Skin of body (tissue), 1 donor: ENCODE measurements at regions not wholly inside any gene's neighbourhood (a gene's known extent, or its start where the extent isn't known, plus 50 kb on each side); places are given as distances from the start of the nearest gene placed in this dataset.
A peak's percentile ranks its signal among the peaks of the same experiment; 100 is the strongest.

Experiments used
- DNase-seq: peaks from one replicate; lab custom pipeline; 2025; lab: John Stamatoyannopoulos, UW

DNA sequence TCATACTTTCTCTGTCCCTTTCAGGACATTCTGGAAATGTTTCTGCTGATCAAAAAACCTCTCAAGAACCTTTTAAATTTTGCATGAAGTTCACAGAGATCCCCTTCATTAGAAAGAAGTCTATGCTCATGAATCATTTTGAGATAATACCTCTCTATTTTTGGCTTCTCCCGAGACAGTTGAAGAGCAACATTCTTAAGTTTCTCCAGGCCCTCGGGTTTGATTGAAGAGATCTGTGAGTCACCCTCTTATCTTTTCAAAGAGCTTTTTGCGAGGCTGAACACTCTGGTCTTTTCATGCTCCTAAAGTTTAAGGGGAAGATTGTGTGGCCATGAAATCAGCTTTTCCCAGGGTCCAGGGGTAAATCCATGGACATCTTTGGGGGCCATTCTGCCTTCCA, 354.2 kb downstream of the FBXO15 start:
- no peak for DNase-seq

DNA sequence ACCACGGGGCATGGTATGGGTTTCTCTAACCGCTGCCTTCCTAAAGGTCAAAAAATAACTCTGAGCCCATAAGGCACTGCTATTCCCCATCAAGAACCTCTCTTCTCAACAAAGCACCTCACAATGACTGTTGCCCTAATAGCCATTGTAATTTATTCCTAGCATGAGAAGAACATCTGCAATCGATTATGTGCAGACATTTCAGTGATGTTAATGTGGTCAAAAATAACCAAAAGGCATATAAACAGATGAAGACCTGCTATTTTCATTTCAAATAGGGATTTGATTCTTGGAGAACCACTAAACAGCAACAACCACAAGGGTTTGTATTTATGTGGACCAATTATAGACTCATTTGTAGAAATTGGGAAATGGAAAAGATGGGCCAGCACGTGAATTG, 356.6 kb downstream of the FBXO15 start:
- peak; percentile 16 for DNase-seq

DNA sequence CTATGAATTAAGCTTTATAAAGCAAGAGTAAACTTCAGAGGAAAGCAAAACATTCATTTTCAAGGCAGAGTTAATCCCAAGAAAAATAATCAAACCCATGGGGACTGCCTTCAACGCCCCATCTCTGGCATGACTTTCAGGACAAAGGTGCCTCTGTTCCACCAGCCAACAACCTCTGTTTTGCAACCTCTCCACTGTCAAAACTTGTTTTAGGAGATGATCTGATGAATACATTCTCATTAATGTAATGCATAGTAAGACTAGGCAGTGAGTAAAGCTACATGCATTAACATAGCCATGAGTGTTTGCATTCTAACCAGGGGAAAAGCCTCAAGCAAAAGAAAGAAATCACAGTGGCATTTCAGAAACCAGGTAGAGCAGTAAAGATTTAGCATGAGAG, 357.0 kb downstream of the FBXO15 start:
- no peak for DNase-seq

DNA sequence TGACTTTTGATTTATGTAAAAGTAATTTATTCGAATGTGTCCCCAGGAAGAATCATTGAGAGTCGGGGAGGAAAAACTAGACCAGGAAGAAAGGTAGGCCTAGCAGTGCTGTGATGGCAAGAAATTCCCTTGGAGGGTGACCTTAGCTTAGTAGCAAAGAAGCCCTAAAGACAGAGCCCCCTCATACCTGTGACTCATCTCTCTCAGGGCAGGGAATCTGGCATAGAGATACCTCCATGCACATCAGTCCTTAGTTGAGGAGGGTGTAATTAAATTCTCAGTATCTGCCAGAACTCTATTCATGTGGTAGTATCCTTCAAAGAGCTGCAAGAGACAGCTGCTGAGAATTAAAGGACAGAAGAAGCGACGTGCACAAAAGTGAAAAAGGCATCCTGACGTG, 360.3 kb downstream of the FBXO15 start:
- DNase-seq = no peak

DNA sequence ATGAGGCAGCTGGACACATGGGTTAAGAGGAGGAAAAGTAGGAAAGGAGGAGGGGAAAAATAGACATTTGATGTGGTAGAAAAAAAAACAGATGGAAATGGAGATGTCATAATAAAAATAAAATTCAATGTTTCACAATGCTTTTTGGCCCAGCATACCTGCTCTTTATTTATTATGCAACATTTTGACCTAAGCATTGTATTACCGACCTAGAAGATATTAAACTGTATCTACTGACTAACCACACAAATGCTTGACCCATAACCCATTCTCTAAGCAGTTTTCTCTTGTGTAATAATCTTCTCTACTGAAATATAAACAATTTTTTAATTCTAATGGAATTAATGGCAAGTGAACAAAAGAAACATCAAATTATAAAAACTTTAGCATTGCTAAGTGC, 362.3 kb downstream of the FBXO15 start:
- no peak for DNase-seq

DNA sequence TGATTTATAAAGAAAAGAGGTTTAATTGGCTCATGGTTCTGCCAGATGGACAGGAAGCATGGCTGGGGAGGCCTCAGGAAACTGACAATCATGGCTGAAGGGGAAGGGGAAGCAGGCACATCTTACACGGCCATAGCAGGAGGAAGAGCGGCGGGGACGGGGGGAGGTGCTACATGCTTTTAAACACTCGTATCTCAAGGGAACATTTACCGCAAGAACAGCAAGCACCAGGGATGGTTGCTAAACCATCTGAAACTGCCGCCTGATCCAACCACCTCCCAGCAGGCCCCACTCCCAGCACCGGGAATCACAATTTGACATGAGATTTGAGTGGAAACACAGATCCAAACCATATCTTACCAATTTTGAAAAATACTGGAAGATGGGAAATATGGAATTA, 362.8 kb downstream of the FBXO15 start:
- no peak for DNase-seq

DNA sequence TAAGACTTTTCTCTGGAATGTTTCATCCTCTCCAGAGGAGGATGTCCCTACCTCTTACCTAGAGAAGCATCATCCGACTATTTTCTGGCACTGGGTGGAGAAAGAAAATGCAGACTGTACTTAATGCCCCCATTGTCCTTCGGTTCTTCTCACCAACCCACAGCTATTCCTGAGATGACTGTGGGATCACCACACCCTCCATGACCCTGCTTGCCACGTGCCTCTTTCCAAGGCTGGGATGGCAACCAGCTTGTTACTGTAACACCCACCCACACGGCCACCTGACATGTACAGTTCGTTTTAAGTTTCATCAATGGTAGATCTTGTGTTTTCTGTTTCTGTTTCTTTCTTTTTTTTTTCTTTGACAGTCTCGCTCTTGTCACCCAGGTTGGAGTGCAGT, 365.2 kb downstream of the FBXO15 start:
- DNase-seq = no peak

DNA sequence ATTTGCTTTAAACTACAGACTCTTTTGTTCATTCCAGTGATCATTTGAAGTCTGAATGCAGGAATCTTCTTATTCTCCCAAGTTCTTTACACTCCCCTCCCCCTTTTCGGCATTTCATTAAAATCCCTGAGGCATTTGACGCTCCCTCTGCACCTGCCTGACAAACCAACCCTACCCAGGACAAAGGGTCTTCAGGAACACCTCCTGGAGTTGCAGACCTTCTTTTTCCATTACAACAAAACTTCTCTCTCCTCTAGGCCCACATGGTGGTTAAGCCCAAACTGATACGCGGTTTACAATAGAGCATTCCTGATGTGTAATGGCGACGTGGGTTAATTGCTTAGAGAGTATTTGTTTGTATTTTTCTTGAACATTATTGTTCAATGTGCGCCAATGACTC, 367.4 kb downstream of the FBXO15 start:
- no peak for DNase-seq

DNA sequence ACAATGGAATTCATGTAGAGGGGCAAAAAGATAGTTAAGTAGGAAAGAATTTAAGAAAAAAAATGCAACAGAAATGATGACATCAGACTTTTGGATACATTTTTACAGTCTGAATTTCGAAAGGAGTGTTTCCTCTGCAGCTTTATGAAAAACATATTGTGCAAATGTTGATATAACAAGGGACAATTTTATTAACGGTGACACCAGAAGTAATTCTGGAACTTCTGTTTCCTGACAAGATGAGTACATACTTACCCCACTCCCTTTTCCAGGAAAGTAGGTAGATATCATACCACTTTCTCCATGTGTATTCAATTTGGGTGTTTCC, 369.6 kb downstream of the FBXO15 start:
- peak; percentile 79 for DNase-seq

DNA sequence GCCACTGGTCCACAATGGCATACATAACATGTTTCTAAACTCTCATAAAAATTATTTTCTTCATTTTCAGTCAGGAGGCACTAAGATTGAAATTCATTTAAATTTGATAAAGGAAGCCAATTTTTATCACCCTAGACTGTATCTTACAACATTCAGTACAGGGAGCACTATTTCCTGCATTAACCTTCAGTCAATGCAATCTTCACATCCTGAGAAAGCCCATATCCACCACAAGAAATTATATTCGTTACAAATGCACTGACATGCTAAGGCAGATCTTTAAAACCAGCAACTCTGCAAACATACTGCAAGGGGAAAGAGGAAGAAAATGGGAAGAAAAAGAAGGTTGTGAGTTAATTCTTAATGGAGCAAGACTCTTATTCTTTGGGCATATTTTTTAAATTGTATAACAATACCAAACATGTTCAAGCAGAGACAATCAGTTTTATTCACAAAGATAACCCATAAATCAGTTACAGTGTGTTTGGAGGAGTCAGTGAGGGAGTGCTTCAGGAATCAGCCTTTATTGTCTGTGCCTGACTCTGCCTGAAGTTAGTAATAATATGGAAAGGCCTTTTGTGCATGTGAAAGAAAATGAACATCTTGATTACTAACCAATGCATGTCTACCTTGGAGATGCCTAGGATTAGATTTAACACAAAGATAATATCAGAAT, 370.1 kb downstream of the FBXO15 start:
- no peak for DNase-seq

DNA sequence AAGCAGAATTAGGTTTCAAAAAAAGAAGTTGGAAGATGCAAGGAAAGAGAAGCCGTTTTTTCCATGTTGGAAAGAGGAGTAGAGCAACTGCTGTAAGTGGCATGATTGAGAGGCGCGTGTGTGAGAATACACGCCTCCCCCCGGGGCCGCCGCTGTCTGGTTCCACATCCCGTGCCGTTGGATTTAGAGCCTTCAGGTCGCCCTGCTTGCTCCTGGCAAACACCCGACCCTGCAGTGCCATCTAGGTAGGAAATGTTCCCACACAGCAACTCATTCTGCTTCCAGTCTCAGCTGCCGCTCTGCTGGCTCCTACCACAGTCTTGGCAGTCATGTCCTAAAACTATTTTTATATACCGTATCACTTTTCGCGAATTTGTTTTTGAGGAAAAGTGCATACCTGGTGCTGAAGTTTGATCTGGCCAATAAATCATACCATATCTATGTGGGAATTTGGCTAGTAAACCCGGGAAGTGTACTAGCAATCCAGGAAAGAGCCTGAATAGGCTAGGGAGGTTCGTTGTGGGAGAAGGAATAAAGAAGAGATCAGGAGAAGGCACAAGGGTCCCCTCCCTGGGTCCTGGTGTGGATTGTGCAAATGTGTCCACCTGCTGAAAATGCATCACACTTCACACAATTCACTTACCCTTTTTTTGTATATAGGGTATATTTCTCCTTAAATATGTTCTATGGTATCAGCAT, 372.7 kb downstream of the FBXO15 start:
- no peak for DNase-seq

DNA sequence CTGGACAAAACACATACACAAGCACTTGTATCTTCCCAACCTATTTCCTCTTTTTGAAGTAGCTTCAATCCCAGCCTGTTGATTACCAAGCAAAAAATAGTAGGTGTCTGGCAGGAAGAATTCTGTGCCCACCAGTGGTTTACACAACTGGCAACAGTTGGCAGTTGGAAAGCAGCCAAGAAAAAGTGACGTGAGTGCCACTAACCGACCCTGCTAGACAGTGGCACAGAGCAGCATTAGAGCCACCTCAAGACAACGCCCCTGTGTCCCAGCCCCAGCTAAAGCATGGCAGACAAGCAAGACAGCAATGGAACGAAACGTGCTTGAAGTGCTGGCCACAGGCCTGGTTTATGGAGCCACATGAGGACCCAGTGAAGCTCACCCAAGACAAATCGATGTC, 379.6 kb downstream of the FBXO15 start:
- DNase-seq = no peak

DNA sequence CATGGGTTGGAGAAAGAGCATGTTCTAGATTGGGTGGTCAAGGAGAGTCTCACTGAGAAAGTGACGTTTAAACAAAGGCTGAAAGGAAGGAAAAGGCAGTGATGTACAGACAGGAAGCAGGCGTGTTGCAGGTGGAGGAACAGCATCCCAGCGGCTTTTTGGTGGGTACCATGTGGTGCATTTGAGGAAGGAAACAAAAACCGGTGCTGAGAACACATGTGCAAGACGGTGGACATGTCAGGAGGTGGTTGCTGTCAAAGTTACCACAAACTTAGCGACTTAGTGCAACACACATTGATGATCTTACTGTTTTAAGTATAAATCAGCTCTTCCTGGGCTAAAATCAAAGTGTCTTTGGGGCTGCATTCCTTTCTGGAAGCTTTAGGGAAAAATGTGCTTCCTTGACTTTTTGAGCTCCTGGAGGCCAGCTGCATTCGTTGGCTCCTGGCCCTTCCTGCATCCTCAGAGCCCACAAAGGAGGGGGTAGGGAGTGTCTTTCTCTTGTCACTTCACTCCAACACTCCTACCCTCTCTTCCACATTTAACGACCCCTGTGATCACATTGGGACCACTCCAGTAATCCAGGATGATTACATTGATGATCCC, 380.6 kb downstream of the FBXO15 start:
- no peak for DNase-seq

DNA sequence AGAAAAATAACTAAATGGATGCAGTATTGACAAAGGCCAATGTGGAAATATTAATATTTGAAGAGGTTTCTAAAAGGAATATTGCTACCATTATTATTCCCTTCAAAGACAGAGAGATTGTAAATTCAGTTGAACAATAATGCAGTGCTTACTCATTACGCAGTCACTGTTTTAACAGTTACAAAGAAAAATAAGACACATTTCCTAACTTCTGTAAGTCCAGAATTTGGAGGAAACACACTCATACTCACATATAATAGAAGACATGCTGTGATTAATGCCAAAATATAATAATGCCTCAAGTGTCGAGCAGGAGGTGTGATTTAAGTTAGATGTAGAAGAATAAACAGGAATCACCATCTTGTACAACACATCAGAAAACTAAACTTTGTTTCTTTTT, 389.2 kb downstream of the FBXO15 start:
- no peak for DNase-seq

DNA sequence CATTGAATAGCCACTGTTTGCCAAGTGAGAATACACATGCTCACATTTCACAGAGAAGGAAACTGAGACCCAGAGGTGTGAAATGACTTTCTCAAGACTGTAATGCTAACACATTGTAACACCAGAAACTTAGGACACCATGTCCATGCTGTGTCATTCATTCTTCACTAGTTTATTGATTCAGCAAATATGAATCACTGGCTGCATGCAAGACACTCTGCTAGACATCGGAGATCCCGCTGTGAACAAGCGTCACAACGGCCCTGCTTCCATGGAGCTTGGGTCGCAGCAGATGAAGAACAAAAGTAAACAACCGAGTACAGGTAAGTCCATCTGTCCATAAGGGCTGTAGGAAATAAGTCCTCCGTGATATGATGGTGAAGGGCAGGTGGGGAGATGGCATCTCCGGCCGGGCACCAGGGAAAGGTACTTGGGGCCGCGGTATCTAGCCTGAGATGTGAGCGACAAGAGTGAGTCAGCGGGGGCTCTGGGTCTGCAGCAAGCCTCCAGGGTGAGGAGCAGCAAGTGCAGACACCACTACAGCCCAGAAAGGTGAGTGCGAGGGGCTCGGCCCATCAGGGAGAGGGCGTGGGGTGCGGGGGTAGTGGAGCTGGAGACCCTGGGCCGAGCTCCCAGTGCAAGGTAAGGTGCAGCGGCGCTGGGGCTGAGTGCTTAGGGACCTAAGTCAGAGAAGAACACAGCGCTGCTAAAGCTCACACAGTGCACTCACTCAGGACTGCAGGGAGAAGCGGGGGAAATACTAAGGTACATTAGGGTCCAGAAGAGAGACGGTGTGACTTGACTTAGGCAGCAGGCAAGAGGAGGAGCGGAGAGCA, 391.2 kb downstream of the FBXO15 start:
- no peak for DNase-seq

DNA sequence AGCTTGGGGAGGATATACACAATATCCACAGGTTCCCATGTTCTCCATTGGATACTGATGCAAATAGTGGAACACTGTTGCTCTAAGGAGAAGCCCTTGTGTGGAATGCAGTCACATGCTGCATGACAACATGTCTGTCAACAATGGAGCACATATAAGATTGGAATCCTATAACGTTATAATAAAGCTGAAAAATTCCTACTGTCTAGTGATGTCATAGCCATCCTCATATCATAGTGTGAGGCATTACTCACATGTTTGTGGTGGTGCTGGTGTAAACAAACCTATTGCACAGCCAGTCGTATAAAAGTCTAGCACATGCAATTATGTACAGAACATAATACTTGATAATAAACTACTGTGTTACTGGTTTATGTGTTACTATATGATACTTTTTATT, 394.7 kb downstream of the FBXO15 start:
- no peak for DNase-seq

DNA sequence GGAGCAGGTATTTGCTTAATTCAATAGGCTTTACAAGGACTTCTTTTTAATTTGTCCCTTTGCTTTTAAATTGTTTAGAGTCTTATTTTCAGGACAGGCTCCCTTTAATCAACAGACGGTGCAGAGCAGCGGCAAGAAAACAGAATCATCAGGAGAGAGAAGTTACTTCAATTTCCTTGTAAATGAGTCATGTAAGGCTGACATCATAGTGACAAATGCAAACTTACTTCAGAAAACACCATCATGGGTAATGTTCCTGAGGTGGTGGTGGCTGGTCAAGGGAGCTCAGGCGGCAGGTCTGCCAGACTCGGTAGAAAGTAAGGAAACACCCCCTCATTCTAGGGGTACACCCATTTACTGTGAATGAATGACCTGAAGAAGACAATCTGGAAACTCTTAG, 395.1 kb downstream of the FBXO15 start:
- DNase-seq = no peak

DNA sequence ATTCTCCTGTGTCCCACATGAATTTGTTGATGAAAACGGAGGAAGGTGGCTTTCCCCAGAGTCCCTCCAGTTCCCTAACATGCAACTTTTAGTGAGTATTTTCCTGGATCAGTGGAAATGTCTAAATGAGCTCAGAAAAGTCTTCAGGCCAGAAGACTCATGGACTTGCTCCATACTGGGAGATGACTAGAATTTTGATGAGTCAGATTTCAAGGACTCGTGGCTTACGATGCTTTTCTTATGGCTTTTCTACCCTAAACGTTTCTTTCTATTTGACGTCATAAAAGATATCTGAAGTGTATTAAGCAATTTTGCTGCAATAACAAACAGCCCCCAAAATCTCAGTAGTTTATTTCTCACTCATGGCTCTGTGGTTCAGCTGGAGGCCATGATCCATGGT, 397.6 kb downstream of the FBXO15 start:
- no peak for DNase-seq

DNA sequence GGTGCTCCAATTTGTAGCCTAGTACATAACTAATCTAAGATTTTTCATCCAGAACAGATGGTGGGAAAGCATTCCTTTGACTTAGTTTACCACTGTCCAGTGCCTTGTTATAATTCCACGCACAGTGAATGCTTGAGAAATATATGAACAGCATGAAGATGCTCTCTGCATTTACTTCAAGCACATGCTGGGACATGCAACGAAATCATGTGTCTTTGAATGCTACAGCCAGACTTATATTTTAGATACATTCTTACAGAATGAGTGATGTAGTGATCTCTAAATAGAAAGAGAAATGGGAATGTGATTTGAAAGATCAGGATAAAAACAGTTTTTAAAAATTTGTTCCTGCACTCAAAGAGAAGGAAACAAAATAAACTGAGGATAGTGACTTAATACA, 398.3 kb downstream of the FBXO15 start:
- no peak for DNase-seq

DNA sequence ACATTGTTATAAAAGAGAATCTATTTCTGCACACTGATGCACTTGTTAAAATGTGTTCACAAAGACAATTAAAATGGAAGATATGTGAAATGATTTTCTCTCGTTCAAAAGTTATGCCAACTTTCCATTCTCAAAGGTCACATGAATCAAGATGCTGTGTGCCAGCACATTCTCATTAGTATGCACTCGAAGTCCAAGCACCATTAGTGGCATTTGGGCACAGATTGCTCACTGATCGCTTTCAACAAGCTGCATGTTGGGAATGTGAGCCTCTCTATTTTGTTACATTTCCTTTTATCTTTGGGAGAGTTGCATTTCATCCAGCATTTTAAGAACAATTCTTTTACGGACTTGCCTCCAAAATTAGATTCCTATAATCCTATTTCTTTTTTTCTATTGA, 398.9 kb downstream of the FBXO15 start:
- no peak for DNase-seq

DNA sequence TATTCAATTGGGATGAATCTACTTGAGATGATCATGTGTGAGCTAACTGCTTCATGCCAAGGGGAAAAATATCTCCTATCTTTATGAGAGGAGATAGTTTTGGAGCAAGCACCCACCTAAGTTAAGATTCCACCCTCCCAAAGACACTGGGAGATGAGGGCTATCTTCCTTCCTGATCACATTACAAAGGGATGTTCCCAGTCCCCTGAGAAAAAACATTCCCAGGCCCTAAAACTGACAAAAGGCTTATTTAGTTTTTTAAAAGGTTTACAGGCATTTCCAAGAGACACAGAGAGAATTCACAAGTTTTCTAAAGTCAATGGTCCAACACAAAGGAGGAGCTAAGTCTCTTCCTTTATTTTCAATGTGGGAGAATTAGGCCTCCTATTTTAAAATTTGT, 401.5 kb downstream of the FBXO15 start:
- no peak for DNase-seq

DNA sequence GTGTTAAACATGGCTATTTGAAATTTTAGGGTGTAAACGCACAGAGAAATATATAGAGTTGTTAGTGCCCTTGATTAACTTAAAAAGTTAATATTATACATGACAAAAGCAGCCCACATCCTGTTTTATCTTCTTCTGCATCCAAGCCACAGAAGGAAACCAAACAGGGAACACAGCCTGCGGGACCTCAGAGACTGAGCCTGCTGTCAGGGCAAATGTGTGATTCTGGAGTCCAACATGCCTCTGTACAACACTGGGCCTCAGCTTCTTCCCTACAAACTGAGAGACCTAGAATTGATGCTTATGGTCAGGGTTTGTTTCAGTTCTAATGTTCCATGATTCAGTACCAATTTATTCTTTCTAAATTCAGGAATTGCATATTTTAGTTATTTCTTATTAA, 404.7 kb downstream of the FBXO15 start:
- DNase-seq = no peak
